Superior temporal gyrus (tissue), 1 donor: ENCODE measurements at regions not wholly inside any gene's neighbourhood (a gene's known extent, or its start where the extent isn't known, plus 50 kb on each side); places are given as distances from the start of the nearest gene placed in this dataset.
"Not testable (repeated sequence)": the region's sequence is repeated elsewhere in the genome, so short reads cannot be mapped to it uniquely, and the experiment has no call there.

Experiments used
- DNase-seq: peaks from one replicate; pipeline ENCODE4 v3.0.0-alpha.2; 2016; ENCODE audit errors: extremely low spot score

GRCh38 chr3:147237991-147238390 lies 168.4 kb downstream of the ZIC4 start:
- no peak for DNase-seq

GRCh38 chr3:147231980-147232379 lies 174.4 kb downstream of the ZIC4 start:
- not testable (repeated sequence) for DNase-seq

GRCh38 chr3:147231111-147231510 lies 175.2 kb downstream of the ZIC4 start:
- DNase-seq = no peak

GRCh38 chr3:147222291-147222690 lies 184.1 kb downstream of the ZIC4 start:
- DNase-seq = no peak

- no peak for DNase-seq
Measured at GRCh38 chr3:147218965-147219364, 187.4 kb downstream of the ZIC4 start.

- no peak for DNase-seq
Measured at GRCh38 chr3:147216143-147216673, 190.1 kb downstream of the ZIC4 start.

GRCh38 chr3:147215660-147216059 lies 190.7 kb downstream of the ZIC4 start:
- no peak for DNase-seq

- no peak for DNase-seq
Measured at GRCh38 chr3:147213633-147214032, 192.7 kb downstream of the ZIC4 start.

GRCh38 chr3:147210676-147211075 lies 195.7 kb downstream of the ZIC4 start:
- DNase-seq = no peak

GRCh38 chr3:147201086-147201485 lies 205.3 kb downstream of the ZIC4 start:
- DNase-seq = no peak

- DNase-seq = no peak
Measured at GRCh38 chr3:147200545-147200944, 205.8 kb downstream of the ZIC4 start.

- no peak for DNase-seq
Measured at GRCh38 chr3:147197739-147198138, 208.6 kb downstream of the ZIC4 start.

- DNase-seq = no peak
Measured at GRCh38 chr3:147195887-147196286, 210.5 kb downstream of the ZIC4 start.

GRCh38 chr3:147191795-147192385 lies 214.5 kb downstream of the ZIC4 start:
- peak; percentile 72 for DNase-seq

GRCh38 chr3:147189016-147189415 lies 217.3 kb downstream of the ZIC4 start:
- no peak for DNase-seq

GRCh38 chr3:147187687-147188086 lies 218.7 kb downstream of the ZIC4 start:
- DNase-seq = no peak

- no peak for DNase-seq
Measured at GRCh38 chr3:147185781-147186180, 220.6 kb downstream of the ZIC4 start.

- DNase-seq = no peak
Measured at GRCh38 chr3:147184794-147185193, 221.5 kb downstream of the ZIC4 start.

- DNase-seq = no peak
Measured at GRCh38 chr3:147173257-147173656, 233.1 kb downstream of the ZIC4 start.

- DNase-seq = no peak
Measured at GRCh38 chr3:147162743-147163142, 243.6 kb downstream of the ZIC4 start.

- no peak for DNase-seq
Measured at GRCh38 chr3:147161833-147162232, 244.5 kb downstream of the ZIC4 start.

- no peak for DNase-seq
Measured at GRCh38 chr3:147160984-147161383, 245.4 kb downstream of the ZIC4 start.

GRCh38 chr3:147159141-147159540 lies 247.2 kb downstream of the ZIC4 start:
- DNase-seq = no peak

GRCh38 chr3:147157631-147158030 lies 248.7 kb downstream of the ZIC4 start:
- no peak for DNase-seq
